NCI-H748 (cell line): ENCODE measurements at regions not wholly inside any gene's neighbourhood (a gene's known extent, or its start where the extent isn't known, plus 50 kb on each side); places are given as distances from the start of the nearest gene placed in this dataset.
A peak's percentile ranks its signal among the peaks of the same experiment; 100 is the strongest.

Source experiments
- DNase-seq: peaks from one replicate; lab custom pipeline; 2025; ENCODE audit not compliant: unreplicated experiment; lab: John Stamatoyannopoulos, UW

DNA sequence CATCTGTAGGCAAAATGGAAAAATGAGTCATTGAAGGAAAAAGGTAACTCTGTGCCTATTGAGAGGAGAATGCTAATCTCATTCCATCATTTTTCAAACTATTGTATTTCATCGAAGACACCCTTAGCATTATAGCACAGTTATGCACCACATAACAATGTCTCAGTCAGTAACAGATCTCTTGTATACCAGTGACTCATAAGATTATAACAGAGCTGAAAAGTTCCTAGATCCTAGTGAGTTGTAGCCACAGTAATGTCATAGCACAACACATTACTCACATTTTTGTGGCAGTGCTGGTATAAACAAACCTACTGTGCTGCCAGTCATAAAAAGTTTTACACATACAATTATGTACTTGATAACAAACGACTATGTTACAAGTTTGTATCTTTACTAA is 1077.6 kb downstream of the DIAPH3 start:
- no peak for DNase-seq

DNA sequence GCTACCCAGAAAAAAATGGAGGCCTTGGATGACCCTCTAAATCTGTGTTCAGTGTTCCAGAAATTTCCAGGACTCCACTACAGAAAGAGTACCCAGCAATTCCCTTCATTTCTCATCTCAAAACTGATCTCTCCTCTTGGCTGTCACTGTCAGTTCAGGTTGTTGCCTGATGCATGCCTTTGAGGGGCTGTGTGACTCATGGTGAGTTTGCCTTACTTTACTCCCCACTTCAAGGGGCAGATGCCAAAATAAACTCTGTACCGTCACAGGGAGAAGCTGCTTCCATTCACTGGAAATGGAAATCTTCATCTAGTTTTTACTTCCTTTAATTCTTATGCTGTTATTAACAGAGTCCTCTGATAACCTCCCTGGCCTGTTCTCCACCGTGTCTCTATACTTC is 1075.0 kb downstream of the DIAPH3 start:
- no peak for DNase-seq

DNA sequence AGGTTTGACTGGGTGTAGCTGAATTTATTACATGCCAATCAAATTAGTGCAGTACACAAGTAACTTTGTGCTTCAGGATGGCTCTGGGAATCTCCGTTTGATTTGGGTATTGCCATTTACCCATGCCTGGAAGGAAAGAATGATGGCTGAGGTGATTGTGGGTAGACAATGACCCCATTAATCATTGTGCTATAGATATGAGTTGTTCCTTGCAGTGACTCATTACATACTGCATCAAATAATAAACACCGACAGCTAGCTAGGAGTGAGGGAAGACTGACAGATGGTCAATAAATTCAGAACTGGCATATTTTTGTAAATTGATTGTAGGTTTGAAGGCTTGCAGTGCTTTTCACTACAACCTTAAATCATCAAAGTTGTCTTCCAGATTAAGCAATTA is 1069.5 kb downstream of the DIAPH3 start:
- DNase-seq, result no peak

DNA sequence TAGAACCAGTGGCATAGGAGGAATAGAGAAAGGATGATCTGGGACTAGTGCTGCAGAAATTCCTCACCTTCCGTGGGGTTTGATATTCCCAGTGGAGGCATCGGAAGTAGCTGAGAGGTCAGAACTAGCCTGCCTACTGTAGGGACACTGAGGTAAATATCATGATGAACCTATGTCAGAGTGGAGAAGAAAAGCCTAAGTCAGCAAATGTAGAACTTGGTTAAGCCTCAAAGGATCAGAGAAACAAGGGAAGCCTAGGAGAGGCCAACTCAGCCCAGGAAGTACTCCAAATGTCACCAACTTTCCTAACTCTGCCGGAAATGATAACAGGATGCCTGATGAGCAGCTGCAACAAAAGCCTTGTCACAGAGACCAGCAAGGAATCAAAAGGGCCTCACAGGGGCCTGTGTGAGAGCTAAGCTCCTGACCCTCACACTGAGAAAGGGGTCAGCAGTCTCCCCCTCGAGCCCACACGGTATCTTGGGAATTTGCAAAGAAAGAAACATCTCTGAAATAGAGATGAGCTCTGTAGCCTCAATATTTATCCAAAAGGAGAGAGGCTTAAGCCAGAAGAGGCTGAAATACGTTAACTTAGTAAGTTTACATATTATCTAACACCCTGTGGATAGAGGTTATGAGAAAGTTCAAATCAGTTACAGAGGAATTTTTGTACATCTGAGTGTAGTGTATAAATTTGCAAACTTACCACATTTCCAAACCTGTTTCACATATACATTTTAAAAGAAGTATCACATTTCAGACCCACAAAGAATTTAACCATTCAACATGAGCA is 1064.3 kb downstream of the DIAPH3 start:
- DNase-seq, result no peak

DNA sequence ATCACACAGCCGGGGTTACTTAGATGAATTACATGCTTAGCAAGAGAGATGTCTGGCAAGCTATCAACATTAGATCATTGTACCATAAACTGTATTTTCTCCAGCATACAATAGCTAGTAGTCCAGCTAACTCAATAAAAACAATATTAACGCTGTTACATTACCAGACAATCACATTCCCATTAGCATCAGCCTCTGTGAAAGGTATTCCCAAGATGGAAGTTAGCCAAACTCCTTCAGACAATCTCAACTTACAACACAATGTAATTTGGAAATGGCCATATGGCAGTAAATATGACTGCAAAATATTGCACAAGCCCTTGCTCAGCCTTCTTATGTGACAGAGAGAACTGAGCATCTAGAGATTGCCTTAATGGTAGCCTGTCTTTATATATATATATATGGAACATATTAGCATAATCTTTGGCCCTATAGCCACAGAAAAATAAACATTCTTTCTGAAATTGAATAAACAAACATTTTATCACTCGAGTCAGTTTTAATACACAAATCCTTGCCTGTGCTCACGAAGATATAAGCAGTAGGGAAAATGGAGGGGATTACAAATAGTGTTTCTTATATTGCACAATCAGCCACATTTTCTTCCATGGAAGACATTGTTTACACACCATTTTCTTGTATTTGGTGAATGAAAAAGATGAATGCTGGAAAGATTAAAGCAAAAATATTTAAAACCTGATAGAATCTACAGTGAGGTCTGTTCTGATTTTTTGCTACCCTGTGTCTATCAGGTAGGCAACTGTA is 1060.5 kb downstream of the DIAPH3 start:
- no peak for DNase-seq

DNA sequence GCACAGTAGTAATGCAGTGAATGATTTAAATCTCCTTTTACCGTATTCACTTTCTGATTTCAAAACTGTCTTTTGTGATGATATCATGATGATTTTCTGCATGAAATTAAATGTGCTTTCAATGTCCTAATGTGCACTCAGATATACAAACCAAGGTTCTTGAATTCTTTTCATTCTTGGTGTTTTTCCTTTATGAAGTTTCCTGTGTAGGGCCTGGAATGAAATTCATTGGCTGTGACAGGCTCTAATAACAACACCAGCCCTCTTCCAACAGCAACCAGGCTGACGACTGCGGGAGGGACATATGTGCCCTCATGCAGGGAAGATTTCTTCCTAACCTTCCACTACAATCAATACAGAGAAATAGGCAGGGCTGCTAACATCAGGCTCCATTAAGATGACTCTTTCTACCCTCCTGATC is 1052.0 kb downstream of the DIAPH3 start:
- DNase-seq, result no peak

DNA sequence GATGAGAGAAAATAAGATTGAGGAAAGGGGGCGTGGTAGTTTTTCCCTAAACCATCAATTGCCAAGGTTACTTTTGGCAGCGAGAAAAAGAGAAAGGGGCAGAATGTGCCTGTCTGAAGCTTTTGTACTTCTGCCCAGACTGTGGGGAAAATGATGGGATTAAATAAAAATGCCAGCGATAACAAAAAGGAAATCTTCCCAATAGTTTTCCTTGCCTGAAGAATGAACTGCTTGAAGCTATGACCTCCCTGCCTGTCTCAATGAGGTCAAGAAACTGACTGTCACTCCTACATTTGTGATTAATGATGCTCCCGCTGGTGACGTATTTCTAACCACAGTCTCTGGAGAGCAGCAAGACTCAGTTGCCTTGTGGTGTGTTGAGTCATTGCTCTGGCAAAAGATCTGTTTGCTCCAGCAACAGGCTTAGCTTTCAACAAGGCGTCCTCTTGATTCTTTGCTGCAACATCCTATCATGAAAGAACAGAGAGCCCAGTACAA is 1051.5 kb downstream of the DIAPH3 start:
- no peak for DNase-seq

DNA sequence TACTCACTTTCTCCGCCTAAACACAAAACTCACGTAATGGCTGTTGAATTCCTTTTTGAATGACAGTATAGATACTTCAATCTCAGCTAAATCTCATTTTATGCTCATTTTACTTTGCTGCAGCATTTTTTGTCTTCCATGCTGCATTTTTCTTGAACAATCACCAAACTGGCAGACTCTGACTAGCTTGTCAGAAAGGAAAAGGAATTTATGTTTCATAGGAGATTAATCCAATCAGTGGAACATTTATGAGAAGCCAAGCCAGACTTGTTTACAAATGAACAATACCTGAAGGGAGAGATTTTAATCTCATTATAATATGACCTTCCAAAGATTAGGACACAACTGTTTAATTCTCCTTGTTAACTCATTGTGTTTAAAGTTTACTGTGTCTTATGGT is 1044.3 kb downstream of the DIAPH3 start:
- DNase-seq, result no peak

DNA sequence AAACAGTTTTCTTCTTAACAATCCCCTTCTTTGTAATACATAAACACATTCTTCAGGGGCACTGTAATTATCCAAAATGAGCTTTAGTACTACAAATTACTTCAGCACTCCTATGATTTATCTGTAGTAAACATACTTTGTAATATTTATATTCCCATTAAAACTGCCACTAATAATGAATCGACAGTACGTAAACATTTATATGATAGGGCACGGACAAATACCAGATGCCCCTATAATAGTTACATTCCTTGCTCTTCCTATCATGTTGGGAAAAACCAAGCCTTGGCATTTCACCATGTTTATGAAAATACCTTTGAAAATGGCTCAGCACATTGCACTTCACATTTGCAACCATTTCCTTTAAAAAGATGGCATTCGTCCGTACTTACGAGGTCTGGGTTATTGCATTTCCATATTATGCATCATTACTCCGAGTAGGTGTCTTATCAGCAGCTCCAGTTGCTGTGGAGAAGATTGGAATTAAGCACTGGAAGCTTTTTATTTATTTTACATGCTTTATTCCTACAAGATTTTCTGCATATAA is 1043.4 kb downstream of the DIAPH3 start:
- DNase-seq, result peak; percentile 4

DNA sequence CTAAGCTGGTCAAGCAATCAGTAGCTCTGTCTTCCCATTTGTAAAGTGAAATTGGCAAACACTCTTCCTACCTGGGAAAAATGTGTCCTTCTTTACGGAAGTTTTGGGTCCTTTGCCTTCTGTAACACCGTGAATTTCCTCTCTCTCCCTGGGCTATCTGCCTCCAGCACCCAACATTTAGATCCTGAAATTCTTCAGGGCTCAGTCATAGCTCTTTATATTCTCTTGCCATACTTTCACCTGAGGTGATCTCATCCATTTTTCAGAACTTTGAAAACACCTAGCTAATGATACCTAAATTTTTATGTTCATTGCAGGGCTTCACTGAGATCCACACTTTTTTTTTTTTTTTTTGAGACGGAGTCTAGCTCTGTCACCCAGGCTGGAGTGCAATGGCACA is 1042.2 kb downstream of the DIAPH3 start:
- no peak for DNase-seq

DNA sequence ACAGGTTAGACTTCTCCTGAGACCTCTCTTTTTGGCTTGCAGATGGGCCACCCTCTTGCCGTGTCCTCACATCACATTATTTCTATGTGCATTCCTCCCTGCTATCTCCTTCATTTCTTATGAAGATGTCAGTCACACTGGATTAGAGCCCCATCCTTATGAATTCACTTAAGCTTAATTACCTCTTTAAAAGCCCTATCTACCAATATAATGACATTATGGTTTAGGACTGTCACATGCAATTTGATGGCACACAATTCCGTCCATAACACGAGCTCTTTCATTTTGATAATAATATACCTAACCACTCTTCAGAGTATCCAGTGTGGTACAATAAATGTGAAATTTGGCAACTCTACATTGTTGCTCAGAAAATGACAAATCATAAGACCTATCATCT is 1037.3 kb downstream of the DIAPH3 start:
- DNase-seq, result no peak

DNA sequence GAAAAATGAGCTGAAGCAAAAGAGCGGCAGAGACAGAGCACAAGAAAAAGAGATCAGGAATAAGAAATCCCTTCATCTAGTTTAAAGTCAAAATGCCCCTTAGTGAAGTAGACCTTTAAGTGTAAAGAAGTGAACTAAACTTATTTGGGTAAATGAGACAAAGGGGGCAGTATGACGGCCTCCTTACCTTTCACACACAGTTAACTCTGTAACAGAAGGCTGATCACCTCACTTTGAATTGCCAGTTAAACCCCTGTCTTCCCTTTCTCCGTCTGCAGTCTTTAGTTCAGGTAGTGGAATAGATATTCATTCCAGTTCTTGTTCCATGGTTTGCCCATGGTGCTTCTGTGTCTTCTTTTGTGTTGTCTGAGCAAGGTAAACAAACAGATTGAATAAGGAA is 1029.8 kb downstream of the DIAPH3 start:
- no peak for DNase-seq

DNA sequence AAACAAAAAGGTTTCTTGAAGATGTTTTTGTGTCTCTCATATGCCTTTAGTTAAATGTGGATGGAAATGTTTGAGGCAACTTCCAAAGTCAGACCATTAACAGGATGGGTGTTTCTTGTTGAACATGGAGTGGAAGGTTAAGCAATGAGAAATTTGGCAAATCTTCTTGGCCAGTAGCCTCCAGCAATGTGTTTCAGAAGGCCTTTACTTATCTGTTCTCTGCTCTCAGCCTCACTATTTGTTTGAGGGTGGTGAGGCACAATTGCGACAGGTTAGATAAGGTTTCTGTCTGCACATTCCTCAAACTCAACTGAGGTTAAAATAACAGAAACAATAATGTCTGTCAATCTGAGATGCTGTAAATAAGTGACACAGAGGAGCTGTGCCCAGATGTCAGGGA is 1019.0 kb downstream of the DIAPH3 start:
- no peak for DNase-seq

DNA sequence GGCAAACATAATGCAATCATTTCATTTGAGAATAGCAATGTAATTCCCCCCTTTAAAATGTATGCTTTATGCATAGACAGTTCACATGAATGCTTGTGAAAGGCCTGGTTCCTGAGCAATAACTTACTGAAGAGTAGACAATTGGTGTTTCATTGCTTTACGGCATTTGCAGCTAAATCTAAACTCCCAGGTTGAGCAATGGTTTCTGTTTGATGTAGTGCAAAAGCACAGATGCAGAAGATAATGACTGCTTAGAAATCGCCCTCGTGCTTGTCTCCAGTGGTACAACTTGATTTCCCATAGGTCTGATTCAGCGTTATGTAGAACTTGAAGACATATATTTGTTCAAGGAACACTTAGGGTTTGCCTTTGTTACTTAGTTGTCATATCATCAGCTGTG is 1018.3 kb downstream of the DIAPH3 start:
- DNase-seq, result no peak

DNA sequence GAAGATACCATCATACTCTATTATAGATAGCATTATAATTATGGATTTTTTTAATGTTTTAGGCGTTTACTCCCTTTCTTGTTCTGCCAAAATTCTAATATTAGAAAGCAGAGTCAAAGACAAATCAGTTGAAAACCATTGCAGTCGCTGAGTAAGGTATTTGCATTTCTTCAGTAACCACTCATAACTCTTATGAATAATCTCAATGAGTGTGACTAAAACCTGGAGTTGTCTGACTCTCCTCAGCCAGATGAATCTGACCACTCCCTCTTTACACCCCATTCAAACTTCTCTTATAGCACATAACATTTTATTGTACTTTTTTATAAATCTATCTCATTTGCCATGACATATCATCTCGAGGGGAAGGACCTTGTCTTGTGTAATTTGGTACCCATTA is 1006.5 kb downstream of the DIAPH3 start:
- no peak for DNase-seq

DNA sequence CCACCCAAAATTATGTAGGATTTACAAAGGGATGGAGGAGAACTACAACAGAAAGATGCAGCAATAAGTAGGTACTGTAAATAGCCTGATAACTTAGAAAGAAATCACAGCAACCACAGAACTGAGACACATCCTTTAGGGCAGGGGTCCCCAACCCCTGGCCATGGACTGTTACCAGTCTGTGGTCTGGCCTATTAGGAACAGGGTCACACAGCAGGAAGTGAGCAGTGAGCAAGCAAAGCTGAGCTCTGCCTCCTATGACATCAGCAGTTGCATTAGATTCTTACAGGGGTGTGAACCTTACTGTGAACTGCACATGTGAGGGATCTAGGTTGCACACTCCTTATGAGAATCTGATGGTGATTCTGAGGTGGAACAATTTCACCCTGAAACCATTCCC is 997.6 kb downstream of the DIAPH3 start:
- no peak for DNase-seq

DNA sequence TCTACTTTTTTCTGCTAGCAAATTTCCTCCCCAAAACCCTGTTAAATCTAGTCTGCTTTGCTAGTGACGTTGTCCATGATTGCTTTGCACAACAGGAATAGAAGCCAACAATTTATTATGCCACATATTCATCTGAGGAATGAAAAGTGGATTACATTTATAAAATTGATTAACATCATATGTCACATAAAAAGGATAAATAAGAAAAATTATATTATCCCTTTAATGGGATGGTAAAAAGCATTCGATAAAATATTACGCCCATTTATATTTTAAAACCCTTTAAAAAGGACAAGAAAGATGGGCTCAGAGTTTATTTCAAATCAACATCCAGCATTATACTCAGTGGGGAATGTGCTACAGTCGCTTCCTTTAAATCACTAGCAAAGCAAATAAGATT is 991.7 kb downstream of the DIAPH3 start:
- no peak for DNase-seq

DNA sequence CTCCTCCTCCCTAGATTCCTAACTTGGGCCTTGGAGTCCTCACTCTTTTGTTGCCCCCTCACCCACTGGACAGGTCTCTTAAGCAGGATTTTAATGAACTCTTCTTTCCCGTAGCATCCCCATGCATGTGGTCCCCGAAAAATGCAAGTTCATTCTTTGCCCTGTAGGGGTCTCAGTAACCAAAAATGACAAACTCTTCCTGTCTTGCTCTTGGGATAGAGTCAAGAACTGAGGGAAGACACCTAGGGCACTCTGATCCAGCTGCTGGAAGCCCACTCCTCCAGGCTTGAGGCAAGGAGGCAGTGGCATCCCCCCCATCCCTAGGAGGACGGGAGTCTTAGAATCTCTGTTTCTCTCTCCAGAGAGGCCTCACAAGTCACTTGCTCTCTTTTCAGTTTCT is 987.0 kb downstream of the DIAPH3 start:
- DNase-seq, result peak; percentile 12

DNA sequence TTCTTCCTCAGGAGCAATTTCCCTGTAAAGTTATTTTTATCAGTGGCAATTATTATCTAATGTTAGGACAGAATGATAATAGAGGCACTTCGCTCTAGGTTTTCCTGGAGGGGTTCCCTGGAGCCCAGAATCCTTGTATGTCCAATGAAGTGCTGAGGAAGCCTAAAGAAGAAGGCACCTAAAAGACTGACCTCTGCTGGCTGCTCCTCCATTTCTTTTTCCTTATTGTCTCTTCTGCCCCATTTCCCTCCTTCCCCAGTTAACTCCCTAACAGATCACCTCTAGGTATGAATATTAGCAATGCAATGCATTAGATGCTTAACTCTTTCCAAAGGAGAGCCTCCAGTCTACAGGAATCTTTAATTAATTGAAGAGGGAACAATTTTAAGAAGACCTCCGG is 985.4 kb downstream of the DIAPH3 start:
- DNase-seq, result no peak

DNA sequence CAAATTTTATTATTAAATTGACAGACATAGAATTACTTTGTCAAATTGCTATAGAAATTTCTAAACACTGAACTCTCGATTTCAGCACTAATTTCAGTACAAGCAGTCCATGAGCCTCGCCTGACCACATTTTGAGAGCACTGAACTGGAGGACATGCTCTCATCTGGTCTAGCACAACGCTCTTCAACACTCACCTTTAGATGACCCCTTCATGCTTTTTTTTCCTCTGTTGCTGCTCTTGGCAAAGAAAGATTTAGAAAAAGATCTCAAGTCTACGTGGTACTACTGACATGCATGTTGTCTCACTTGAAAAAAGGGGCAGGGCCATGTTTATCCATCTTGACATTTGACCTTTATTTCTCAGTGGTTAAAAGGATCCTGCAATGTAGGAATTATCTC is 981.5 kb downstream of the DIAPH3 start:
- DNase-seq, result no peak

DNA sequence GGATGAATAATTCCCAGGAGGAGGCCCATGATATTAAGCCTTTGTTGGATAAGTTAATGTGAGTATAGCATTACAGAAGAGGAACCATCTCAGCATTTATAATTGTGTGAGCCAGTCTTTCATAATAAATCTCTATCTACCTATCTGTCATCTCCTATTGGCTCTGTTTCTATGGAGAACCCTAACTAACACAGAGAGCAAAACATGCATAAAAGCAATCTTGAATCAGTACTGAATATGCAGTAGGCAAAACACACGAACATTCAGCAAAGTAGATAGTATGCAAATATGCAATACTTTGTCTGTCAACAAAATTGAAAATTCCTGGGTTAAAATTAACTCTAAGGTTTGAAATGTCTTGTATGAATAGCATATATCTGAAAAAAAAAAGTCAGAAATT is 966.3 kb downstream of the DIAPH3 start:
- no peak for DNase-seq

DNA sequence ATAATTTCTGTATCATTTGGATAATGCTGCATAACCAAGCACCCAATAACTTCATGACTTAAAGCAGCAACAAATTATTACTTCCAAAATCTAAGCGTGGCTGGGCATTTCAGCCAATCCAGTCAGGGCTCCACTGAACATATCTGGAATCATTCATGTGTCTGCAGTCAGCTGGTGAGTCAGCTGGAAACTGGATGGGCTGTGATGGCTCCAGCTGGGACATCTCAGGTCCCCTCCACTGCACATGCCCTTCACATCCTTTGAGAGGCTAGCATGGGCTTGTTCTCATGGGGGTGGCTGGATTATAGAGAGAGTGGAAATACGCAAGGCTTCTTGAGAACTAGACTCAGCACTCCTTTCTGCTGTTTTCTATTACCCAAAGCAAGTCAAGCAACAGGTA is 961.9 kb downstream of the DIAPH3 start:
- DNase-seq, result no peak
